ENCODE measurements at regions not wholly inside any gene's neighbourhood (a gene's known extent, or its start where the extent isn't known, plus 50 kb on each side); places are given as distances from the start of the nearest gene placed in this dataset.
"Not testable (repeated sequence)": the region's sequence is repeated elsewhere in the genome, so short reads cannot be mapped to it uniquely, and the experiment has no call there.

GRCh38 chr13:103884101-103884723 is 818.0 kb upstream of the SLC10A2 start:
- H3K36me3 ChIP-seq (ENCODE audit: control insufficient read depth, insufficient read depth, low read length): no peaks in the 10 kb centered on the region
- TF ChIP-seq, protein P1, sequence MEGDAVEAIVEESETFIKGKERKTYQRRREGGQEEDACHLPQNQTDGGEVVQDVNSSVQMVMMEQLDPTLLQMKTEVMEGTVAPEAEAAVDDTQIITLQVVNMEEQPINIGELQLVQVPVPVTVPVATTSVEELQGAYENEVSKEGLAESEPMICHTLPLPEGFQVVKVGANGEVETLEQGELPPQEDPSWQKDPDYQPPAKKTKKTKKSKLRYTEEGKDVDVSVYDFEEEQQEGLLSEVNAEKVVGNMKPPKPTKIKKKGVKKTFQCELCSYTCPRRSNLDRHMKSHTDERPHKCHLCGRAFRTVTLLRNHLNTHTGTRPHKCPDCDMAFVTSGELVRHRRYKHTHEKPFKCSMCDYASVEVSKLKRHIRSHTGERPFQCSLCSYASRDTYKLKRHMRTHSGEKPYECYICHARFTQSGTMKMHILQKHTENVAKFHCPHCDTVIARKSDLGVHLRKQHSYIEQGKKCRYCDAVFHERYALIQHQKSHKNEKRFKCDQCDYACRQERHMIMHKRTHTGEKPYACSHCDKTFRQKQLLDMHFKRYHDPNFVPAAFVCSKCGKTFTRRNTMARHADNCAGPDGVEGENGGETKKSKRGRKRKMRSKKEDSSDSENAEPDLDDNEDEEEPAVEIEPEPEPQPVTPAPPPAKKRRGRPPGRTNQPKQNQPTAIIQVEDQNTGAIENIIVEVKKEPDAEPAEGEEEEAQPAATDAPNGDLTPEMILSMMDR (IDR thresholded peaks at IDR 0.05; ENCODE audit: insufficient read depth, low read depth, low read length): no peak
- no peak overlapping the region for H3K4me3 ChIP-seq (ENCODE audit: low read depth, low read length)
- CTCF ChIA-PET: no interaction called here
- DNase-seq (ENCODE audit: low read depth): no peak
- no peaks in the 10 kb centered on the region for H3K27me3 ChIP-seq (ENCODE audit: control insufficient read depth, insufficient read depth, low read length)
- POLR2A ChIA-PET: no interaction called here

DNA sequence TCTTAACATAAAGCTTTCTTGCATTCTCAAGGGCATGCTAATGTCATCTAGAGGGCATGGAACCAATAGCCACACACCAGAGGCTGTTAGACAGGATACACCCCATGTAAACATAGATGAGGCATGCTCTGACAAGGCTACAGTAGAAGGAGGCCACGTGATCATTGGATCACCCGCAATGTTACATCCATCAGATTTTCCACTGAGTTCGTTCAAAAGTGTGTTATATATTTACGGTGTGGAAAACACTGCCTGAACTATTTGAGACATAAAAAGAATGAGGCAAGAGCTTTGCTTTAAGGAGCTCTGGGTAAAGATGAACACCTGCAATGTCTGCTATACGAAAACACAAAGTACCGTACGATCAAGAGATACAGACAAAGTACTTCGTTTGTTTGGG is 817.5 kb upstream of the SLC10A2 start:
- TF ChIP-seq, protein P1 (IDR thresholded peaks at IDR 0.05; ENCODE audit: insufficient read depth, low read depth, low read length): no peak
- Histone ChIP-seq H3K36me3 (ENCODE audit: control insufficient read depth, insufficient read depth, low read length) (no peaks in the 10 kb centered on the region), H3K4me3 (ENCODE audit: low read depth, low read length) (no peak overlapping the region), H3K27me3 (ENCODE audit: control insufficient read depth, insufficient read depth, low read length) (no peaks in the 10 kb centered on the region)
- ChIA-PET POLR2A (no interaction called here), CTCF (interaction anchor here (0.6 kb wide), 1 partner anchor 860 kb away, joined by 3 read pairs; no protein-coding TSS in a partner anchor)
- DNase-seq (ENCODE audit: low read depth): no peak

- CTCF ChIA-PET: interaction anchor here (0.6 kb wide), 1 partner anchor 861 kb away, joined by 3 read pairs; no protein-coding TSS in a partner anchor
These were observed 816.9 kb upstream of the SLC10A2 start for GRCh38 chr13:103883164-103883563.

DNA sequence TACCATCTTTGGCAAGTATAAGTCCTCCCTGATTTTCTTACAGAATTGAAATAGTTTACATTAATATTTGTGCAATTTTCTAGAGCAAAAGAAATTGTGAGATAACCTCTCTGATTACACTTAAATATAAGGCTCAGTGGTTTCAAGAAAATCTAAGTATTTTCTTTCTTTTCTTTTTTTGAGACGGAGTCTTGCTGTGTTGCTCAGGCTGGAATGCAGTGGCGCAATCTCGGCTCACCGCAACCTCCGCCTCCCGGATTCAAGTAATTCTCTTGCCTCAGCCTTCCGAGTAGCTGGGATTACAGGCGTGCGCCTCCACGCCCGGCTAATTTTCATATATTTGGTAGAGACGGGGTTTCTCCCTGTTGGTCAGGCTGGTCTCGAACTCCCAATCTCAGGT is 813.9 kb upstream of the SLC10A2 start:
- CTCF ChIA-PET; H3K36me3 ChIP-seq (ENCODE audit: control insufficient read depth, insufficient read depth, low read length); H3K4me3 ChIP-seq (ENCODE audit: low read depth, low read length); DNase-seq (ENCODE audit: low read depth); H3K27me3 ChIP-seq (ENCODE audit: control insufficient read depth, insufficient read depth, low read length): not testable (repeated sequence)
- POLR2A ChIA-PET: interaction anchor here (0.6 kb wide), 1 partner anchor 1290 kb away, joined by 4 read pairs; no protein-coding TSS in a partner anchor

More at GRCh38 chr13:103883164-103883563, 816.9 kb upstream of the SLC10A2 start:
- TF ChIP-seq, protein P1 (IDR thresholded peaks at IDR 0.05; ENCODE audit: insufficient read depth, low read depth, low read length): peak; percentile 50
- Histone ChIP-seq H3K36me3 (ENCODE audit: control insufficient read depth, insufficient read depth, low read length) (no peaks in the 10 kb centered on the region), H3K4me3 (ENCODE audit: low read depth, low read length) (no peak overlapping the region), H3K27me3 (ENCODE audit: control insufficient read depth, insufficient read depth, low read length) (no peaks in the 10 kb centered on the region)
- DNase-seq (ENCODE audit: low read depth): peak; percentile 90
- POLR2A ChIA-PET: no interaction called here

GRCh38 chr13:103878891-103879605 is 812.8 kb upstream of the SLC10A2 start:
- no peaks in the 10 kb centered on the region for H3K36me3 ChIP-seq (ENCODE audit: control insufficient read depth, insufficient read depth, low read length)
- H3K4me3 ChIP-seq (ENCODE audit: low read depth, low read length): no peak overlapping the region
- no peak for DNase-seq (ENCODE audit: low read depth)
- POLR2A ChIA-PET: no interaction called here
- TF ChIP-seq, protein P1 (IDR thresholded peaks at IDR 0.05; ENCODE audit: insufficient read depth, low read depth, low read length): no peak
- H3K27me3 ChIP-seq (ENCODE audit: control insufficient read depth, insufficient read depth, low read length): no peaks in the 10 kb centered on the region
- CTCF ChIA-PET: no interaction called here

Measured in BJ (cell line).